ENCODE measurements at regions not wholly inside any gene's neighbourhood (a gene's known extent, or its start where the extent isn't known, plus 50 kb on each side); places are given as distances from the start of the nearest gene placed in this dataset.

DNA sequence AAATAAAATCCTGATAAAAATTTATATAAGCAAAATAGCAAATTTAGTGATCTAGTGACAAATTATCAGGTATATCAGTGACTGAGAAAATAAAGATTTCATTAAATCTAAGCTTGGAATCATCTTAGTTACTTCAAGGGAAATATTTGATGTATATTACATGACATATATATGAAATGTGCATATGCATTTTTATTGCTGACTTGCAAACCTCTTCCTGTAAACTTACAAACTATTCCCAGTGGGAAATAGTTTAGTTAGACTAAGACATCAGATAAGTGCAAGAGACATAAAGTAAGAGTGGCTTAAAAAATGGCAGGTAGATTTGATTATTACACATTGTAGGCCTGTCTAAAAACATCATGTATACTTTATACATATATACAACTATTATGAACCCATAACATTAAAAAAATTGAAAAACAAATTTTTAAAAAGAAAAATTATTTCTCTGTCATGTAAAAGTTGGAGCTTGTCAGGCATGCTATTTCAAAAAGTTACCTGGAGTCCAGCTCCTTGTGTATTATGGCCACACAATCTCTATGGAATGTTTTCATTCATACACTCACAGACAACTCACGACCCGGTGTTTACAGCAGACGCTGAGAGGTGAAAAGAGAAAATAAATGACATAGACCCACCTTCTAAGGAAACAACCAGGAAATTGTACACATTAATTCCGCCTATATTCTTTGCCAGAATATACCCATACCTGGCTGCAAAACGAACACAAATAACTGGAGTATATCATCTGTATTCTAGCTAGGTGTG lies 724.5 kb downstream of the SLITRK6 start:
- TF ChIP-seq, protein P1, sequence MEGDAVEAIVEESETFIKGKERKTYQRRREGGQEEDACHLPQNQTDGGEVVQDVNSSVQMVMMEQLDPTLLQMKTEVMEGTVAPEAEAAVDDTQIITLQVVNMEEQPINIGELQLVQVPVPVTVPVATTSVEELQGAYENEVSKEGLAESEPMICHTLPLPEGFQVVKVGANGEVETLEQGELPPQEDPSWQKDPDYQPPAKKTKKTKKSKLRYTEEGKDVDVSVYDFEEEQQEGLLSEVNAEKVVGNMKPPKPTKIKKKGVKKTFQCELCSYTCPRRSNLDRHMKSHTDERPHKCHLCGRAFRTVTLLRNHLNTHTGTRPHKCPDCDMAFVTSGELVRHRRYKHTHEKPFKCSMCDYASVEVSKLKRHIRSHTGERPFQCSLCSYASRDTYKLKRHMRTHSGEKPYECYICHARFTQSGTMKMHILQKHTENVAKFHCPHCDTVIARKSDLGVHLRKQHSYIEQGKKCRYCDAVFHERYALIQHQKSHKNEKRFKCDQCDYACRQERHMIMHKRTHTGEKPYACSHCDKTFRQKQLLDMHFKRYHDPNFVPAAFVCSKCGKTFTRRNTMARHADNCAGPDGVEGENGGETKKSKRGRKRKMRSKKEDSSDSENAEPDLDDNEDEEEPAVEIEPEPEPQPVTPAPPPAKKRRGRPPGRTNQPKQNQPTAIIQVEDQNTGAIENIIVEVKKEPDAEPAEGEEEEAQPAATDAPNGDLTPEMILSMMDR (IDR thresholded peaks at IDR 0.05): no peak
- TF ChIP-seq POLR2A (IDR thresholded peaks at IDR 0.05) (no peak), POLR2AphosphoS5 (IDR thresholded peaks at IDR 0.05) (no peak)

All from breast epithelium (tissue), 3 donors.